A549 (cell line): ENCODE measurements at regions not wholly inside any gene's neighbourhood (a gene's known extent, or its start where the extent isn't known, plus 50 kb on each side); places are given as distances from the start of the nearest gene placed in this dataset.

Experiments used
- ATAC-seq, 2 experiments: fragments of 200-7000 bp in 1 of 2; fragments of >200 bp in 1 of 2; cut with Nextera tagmentation in 1 of 2; cut with Tn5 transposase in 1 of 2; 3 replicates each; pipeline versions ENCODE4 v1.8.0 to v1.9.1; 2018 to 2020; ENCODE audit warnings: mild to moderate bottlenecking in 1 of 2, moderate library complexity in 1 of 2
- CTCF ChIA-PET: fragments of 300-600 bp; sonication (Branson Sonifier 250); formaldehyde crosslinking; extraction: SDS; loops from one replicate; lab custom pipeline; 2021; ENCODE audit warnings: antibody characterized with exemption, inconsistent platforms; lab: Yijun Ruan, JAX
- POLR2A ChIA-PET: fragments of 350-600 bp; formaldehyde crosslinking; extraction: SDS; loops from one replicate; lab custom pipeline; 2021; ENCODE audit warnings: antibody characterized with exemption, inconsistent platforms; lab: Yijun Ruan, JAX
- DNase-seq, 2 experiments: peaks; one replicate each; pipeline versions ENCODE4 v3.0.0 to v3.0.0-alpha.2; 2011 to 2016; ENCODE audit warnings: low read depth in 1 of 2, low spot score in 1 of 2
- FAIRE-seq: peaks from 2 replicates; lab custom pipeline; 2011; peaks lifted over from hg19 to GRCh38; lab: Jason Lieb, UNC
- H3K27ac ChIP-seq, 2 experiments: fragments of >200 bp; sonication (Bioruptor Twin); formaldehyde crosslinking; 3 replicates each; pipeline ENCODE4 v1.5.1; 2016 to 2017
- H3K4me1 ChIP-seq: fragments of >200 bp; sonication (Bioruptor Twin); formaldehyde crosslinking; 3 replicates; pipeline ENCODE4 v1.6.1; 2016
- H3K4me2 ChIP-seq: fragments of >200 bp; sonication (Bioruptor Twin); formaldehyde crosslinking; 3 replicates; pipeline ENCODE4 v1.6.1; 2016
- H3K4me3 ChIP-seq: fragments of >200 bp; sonication (Bioruptor Twin); formaldehyde crosslinking; 3 replicates; pipeline ENCODE4 v1.5.1; 2016
- H3K9me3 ChIP-seq: fragments of >200 bp; sonication (Bioruptor Twin); formaldehyde crosslinking; 3 replicates; pipeline ENCODE4 v1.6.1; 2016
- CBX8 ChIP-seq: fragments of 200-600 bp; sonication (generic); IDR thresholded peaks from 2 replicates; pipeline ENCODE4 v1.6.1; 2016
- CEBPB ChIP-seq, 2 experiments: fragments of >200 bp in 1 of 2; sonication (Bioruptor Twin) in 1 of 2; formaldehyde crosslinking in 1 of 2; IDR thresholded peaks; 2 replicates each; pipeline ENCODE4 v1.6.1; 2012 to 2016
- CTCF ChIP-seq: fragments of >200 bp; sonication (Bioruptor Twin); formaldehyde crosslinking; IDR thresholded peaks from 3 replicates; pipeline ENCODE4 v1.5.1; 2016
- EP300 ChIP-seq, 2 experiments: fragments of >200 bp; sonication (Bioruptor Twin); formaldehyde crosslinking; IDR thresholded peaks; 2 replicates in 1 of 2; 3 replicates in 1 of 2; pipeline ENCODE4 v1.6.1; 2016 to 2017
- ESRRA ChIP-seq: fragments of 150-350 bp; IDR thresholded peaks from 2 replicates; pipeline ENCODE4 v1.6.1; 2014; ENCODE audit warnings: mild to moderate bottlenecking, low read length, borderline replicate concordance
- HOXA7 ChIP-seq: fragments of 250-450 bp; sonication (Bioruptor Pico); IDR thresholded peaks from 2 replicates; pipeline ENCODE4 v1.5.0; 2020; ENCODE audit warnings: mild to moderate bottlenecking, moderate library complexity
- HOXB13 ChIP-seq: fragments of 250-450 bp; sonication (Bioruptor Pico); IDR thresholded peaks from 2 replicates; pipeline ENCODE4 v1.5.0; 2020; ENCODE audit warnings: low read depth, mild to moderate bottlenecking, moderate library complexity
- HOXB5 ChIP-seq: fragments of 250-450 bp; sonication (Bioruptor Pico); IDR thresholded peaks from 2 replicates; pipeline ENCODE4 v1.5.0; 2020; ENCODE audit warnings: mild to moderate bottlenecking, moderate library complexity
- JUNB ChIP-seq: fragments of >200 bp; sonication (Bioruptor Twin); formaldehyde crosslinking; IDR thresholded peaks from 2 replicates; pipeline ENCODE4 v1.6.1; 2016
- KDM1A ChIP-seq: fragments of 200-600 bp; sonication (generic); IDR thresholded peaks from 2 replicates; pipeline ENCODE4 v1.6.1; 2016; ENCODE audit warnings: low read depth, mild to moderate bottlenecking
- MAFK ChIP-seq: fragments of 450-650 bp; IDR thresholded peaks from 2 replicates; pipeline ENCODE4 v1.6.1; 2014; ENCODE audit not compliant: partially characterized antibody
- MAX ChIP-seq: IDR thresholded peaks from 2 replicates; pipeline ENCODE4 v1.6.1; 2012
- NFE2L2 ChIP-seq: fragments of 150-350 bp; conservative IDR thresholded peaks from 2 replicates; pipeline ENCODE4 v1.6.1; 2014; ENCODE audit warnings: low read length
- POLR2A ChIP-seq: IDR thresholded peaks from 2 replicates; pipeline ENCODE4 v1.6.1; 2012; ENCODE audit warnings: mild to moderate bottlenecking, low read length
- RAD21 ChIP-seq, 2 experiments: fragments of >200 bp in 1 of 2; sonication (Bioruptor Twin) in 1 of 2; formaldehyde crosslinking in 1 of 2; IDR thresholded peaks in 1 of 2; conservative IDR thresholded peaks in 1 of 2; 2 replicates in 1 of 2; 3 replicates in 1 of 2; pipeline ENCODE4 v1.6.1; 2012 to 2018; ENCODE audit warnings: inconsistent platforms in 1 of 2
- RARB ChIP-seq: fragments of 250-450 bp; sonication (Bioruptor Pico); IDR thresholded peaks from 2 replicates; pipeline ENCODE4 v1.8.0; 2021; ENCODE audit warnings: mild to moderate bottlenecking, moderate library complexity
- RNF2 ChIP-seq: fragments of 200-600 bp; sonication (generic); IDR thresholded peaks from 2 replicates; pipeline ENCODE4 v1.6.1; 2016; ENCODE audit warnings: low read depth, mild to moderate bottlenecking, antibody characterized with exemption, moderate library complexity, borderline replicate concordance
- SMC3 ChIP-seq: fragments of >200 bp; sonication (Bioruptor Twin); formaldehyde crosslinking; IDR thresholded peaks from 3 replicates; pipeline ENCODE4 v1.6.1; 2018; ENCODE audit warnings: inconsistent platforms
- TFCP2L1 ChIP-seq: fragments of 250-450 bp; sonication (Bioruptor Pico); IDR thresholded peaks from 2 replicates; pipeline ENCODE4 v1.5.0; 2021; ENCODE audit warnings: mild to moderate bottlenecking
- ZC3H11A ChIP-seq: fragments of 450-650 bp; IDR thresholded peaks from 2 replicates; pipeline ENCODE4 v1.6.1; 2014; ENCODE audit warnings: antibody characterized with exemption, mild to moderate bottlenecking
- ZSCAN20 ChIP-seq: fragments of 250-450 bp; sonication (Bioruptor Pico); IDR thresholded peaks from 2 replicates; pipeline ENCODE4 v1.8.0; 2022; ENCODE audit warnings: mild to moderate bottlenecking, moderate library complexity
- WGBS: methylation state at CpG from one replicate; pipeline ENCODE4 v1.1.6; 2017; ENCODE audit errors: missing lambda C conversion rate; 5-methylcytosine and 5-hydroxymethylcytosine counted together
- TF ChIP-seq, protein P1 (sequence below): IDR thresholded peaks from 2 replicates; pipeline ENCODE4 v1.6.1; 2012; ENCODE audit warnings: low read depth, borderline replicate concordance

- FAIRE-seq = no peak
- ATAC-seq = no peak
- Histone ChIP-seq H3K9me3 (no peaks in the 10 kb centered on the region), H3K27ac (no peak overlapping the region), H3K4me2 (0 out of 3 replicates have a peak overlapping the region, but pooled peaks have one; percentile 19), H3K4me3 (no peak overlapping the region), H3K4me1 (no peaks in the 10 kb centered on the region)
- CTCF ChIA-PET = interaction anchor here (1.2 to 2.5 kb wide), 2 partner anchors 9 to 316 kb away, joined by 3 to 6 read pairs; no protein-coding TSS in a partner anchor
- DNase-seq = no peak
- WGBS = 62% methylated on average over 7 of the region's 7 CpGs
- POLR2A ChIA-PET = no interaction called here
- peak; percentile 88 for TF ChIP-seq NFE2L2
- TF ChIP-seq MAFK = peak; percentile 83
- TF ChIP-seq MAX = no peak
- TF ChIP-seq, all 56 proteins: peak for 2
Observed at GRCh38 chr4:180827232-180828009, 1415.8 kb upstream of the TENM3 start.

GRCh38 chr4:180828455-180829018 is 1414.7 kb upstream of the TENM3 start:
- ChIA-PET POLR2A (no interaction called here), CTCF (interaction anchor here (0.6 to 2.5 kb wide), 4 partner anchors 8 to 315 kb away, joined by 3 to 6 read pairs (median 4); no protein-coding TSS in a partner anchor)
- DNase-seq = peak in 1 of 2 experiments; percentile 51
- Histone ChIP-seq H3K27ac (no peak overlapping the region), H3K9me3 (no peaks in the 10 kb centered on the region), H3K4me2 (no peak overlapping the region), H3K4me1 (no peaks in the 10 kb centered on the region), H3K4me3 (no peak overlapping the region)
- 0% methylated on average over 2 of the region's 2 CpGs for WGBS
- FAIRE-seq = no peak
- no peak; a peak in 1 of 6 replicates for ATAC-seq
- peak; percentile 54 for TF ChIP-seq CTCF
- peak; percentile 55 to 62 for TF ChIP-seq RAD21 (conservative IDR thresholded peaks at IDR 0.05 in 1 of 2, IDR thresholded peaks at IDR 0.05 in 1 of 2)
- no peak for TF ChIP-seq POLR2A
- TF ChIP-seq, protein P1, sequence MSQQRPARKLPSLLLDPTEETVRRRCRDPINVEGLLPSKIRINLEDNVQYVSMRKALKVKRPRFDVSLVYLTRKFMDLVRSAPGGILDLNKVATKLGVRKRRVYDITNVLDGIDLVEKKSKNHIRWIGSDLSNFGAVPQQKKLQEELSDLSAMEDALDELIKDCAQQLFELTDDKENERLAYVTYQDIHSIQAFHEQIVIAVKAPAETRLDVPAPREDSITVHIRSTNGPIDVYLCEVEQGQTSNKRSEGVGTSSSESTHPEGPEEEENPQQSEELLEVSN = no peak
- TF ChIP-seq TFCP2L1 (CRISPR knock-in tag) = no peak

- DNase-seq = peak in 1 of 2 experiments; percentile 2
- ChIA-PET POLR2A (no interaction called here), CTCF (no interaction called here)
- Histone ChIP-seq H3K4me2 (no peak overlapping the region), H3K4me1 (no peaks in the 10 kb centered on the region), H3K4me3 (no peak overlapping the region), H3K27ac (no peak overlapping the region), H3K9me3 (no peaks in the 10 kb centered on the region)
- ATAC-seq = no peak
- TF ChIP-seq ZC3H11A (no peak), EP300 (IDR thresholded peaks at IDR 0.05) (no peak), RNF2 (no peak), ESRRA (no peak), RARB (CRISPR knock-in tag) (no peak), JUNB (no peak), KDM1A (no peak), POLR2A (no peak), CBX8 (no peak), CEBPB (IDR thresholded peaks at IDR 0.05) (no peak), HOXB13 (CRISPR knock-in tag) (no peak), HOXB5 (no peak), ZSCAN20 (no peak), SMC3 (no peak), HOXA7 (CRISPR knock-in tag) (no peak)
- FAIRE-seq = no peak
- WGBS = 2% methylated on average over 3 of the region's 3 CpGs
Observed at GRCh38 chr4:180832073-180832472, 1411.1 kb upstream of the TENM3 start.
